DND-41 (cell line): ENCODE measurements at regions not wholly inside any gene's neighbourhood (a gene's known extent, or its start where the extent isn't known, plus 50 kb on each side); places are given as distances from the start of the nearest gene placed in this dataset.
A peak's percentile ranks its signal among the peaks of the same experiment; 100 is the strongest.

Experiments
- ATAC-seq: fragments of 200-7000 bp; cut with Tn5 transposase; 3 replicates; pipeline ENCODE4 v1.9.1; 2021; ENCODE audit warnings: low read depth; ENCODE audit not compliant: insufficient read depth
- DNase-seq: peaks from one replicate; pipeline ENCODE4 v3.0.0-alpha.2; 2020
- H2AFZ ChIP-seq: 2 replicates; pipeline ENCODE4 v1.6.0; 2012; ENCODE audit warnings: low read depth, low read length
- H3K27ac ChIP-seq: 2 replicates; pipeline ENCODE4 v1.5.1; 2012; ENCODE audit warnings: low read length, inconsistent platforms
- H3K27me3 ChIP-seq: fragments of 200-600 bp; sonication (generic); 2 replicates; pipeline ENCODE4 v1.6.0; 2012; ENCODE audit warnings: low read length, mild to moderate bottlenecking, inconsistent platforms; ENCODE audit not compliant: insufficient read depth, poor library complexity
- H3K36me3 ChIP-seq: 2 replicates; pipeline ENCODE4 v1.5.1; 2012; ENCODE audit warnings: low read length, inconsistent platforms; ENCODE audit not compliant: insufficient read depth
- H3K4me1 ChIP-seq: 2 replicates; pipeline ENCODE4 v1.5.1; 2012; ENCODE audit warnings: mild to moderate bottlenecking, low read length; ENCODE audit not compliant: insufficient read depth
- H3K4me2 ChIP-seq: 2 replicates; pipeline ENCODE4 v1.6.0; 2012; ENCODE audit warnings: mild to moderate bottlenecking, moderate library complexity, low read length, inconsistent platforms; ENCODE audit not compliant: insufficient read depth
- H3K4me3 ChIP-seq, 2 experiments: fragments of 200-600 bp in 1 of 2; shearing (Covaris generic) in 1 of 2; 2 replicates each; pipeline ENCODE4 v1.5.1; 2012 to 2016; ENCODE audit warnings: inconsistent platforms in 2 of 2, low read length in 2 of 2, mild to moderate bottlenecking in 2 of 2, low read depth in 1 of 2, moderate library complexity in 1 of 2
- H3K79me2 ChIP-seq: 2 replicates; pipeline ENCODE4 v1.6.0; 2012; ENCODE audit warnings: low read length, inconsistent platforms; ENCODE audit not compliant: insufficient read depth
- H3K9ac ChIP-seq: 2 replicates; pipeline ENCODE4 v1.6.0; 2012; ENCODE audit warnings: low read depth, mild to moderate bottlenecking, inconsistent platforms, low read length, moderate library complexity
- H3K9me3 ChIP-seq: 2 replicates; pipeline ENCODE4 v1.5.1; 2012; ENCODE audit warnings: low read length, moderate library complexity, mild to moderate bottlenecking, inconsistent platforms; ENCODE audit not compliant: insufficient read depth, severe bottlenecking
- H4K20me1 ChIP-seq: 2 replicates; pipeline ENCODE4 v1.6.0; 2012; ENCODE audit warnings: low read length; ENCODE audit not compliant: insufficient read depth
- CTCF ChIP-seq: IDR thresholded peaks from 2 replicates; pipeline ENCODE4 v1.5.1; 2012; ENCODE audit warnings: borderline replicate concordance, low read length, moderate library complexity, mild to moderate bottlenecking; ENCODE audit not compliant: poor library complexity, severe bottlenecking; ENCODE audit errors: extremely low read depth
- EZH2 ChIP-seq: IDR thresholded peaks from 3 replicates; pipeline ENCODE4 v1.6.1; 2012; ENCODE audit warnings: borderline replicate concordance, low read depth, mild to moderate bottlenecking, moderate library complexity, low read length, inconsistent platforms; ENCODE audit not compliant: severe bottlenecking

- Histone ChIP-seq H3K27me3 (no peaks in the 10 kb centered on the region), H2AFZ (no peak overlapping the region), H3K9me3 (no peaks in the 10 kb centered on the region), H3K27ac (no peak overlapping the region), H3K4me2 (no peak overlapping the region), H4K20me1 (no peaks in the 10 kb centered on the region), H3K36me3 (no peaks in the 10 kb centered on the region), H3K79me2 (no peaks in the 10 kb centered on the region), H3K9ac (no peak overlapping the region), H3K4me1 (peaks cover 10% of the 10 kb centered on the region; the same call in 1 of the 2 replicates), H3K4me3 (no peak overlapping the region)
- ATAC-seq, result peak; percentile 56; the same call in 1 of the 3 replicates
- TF ChIP-seq EZH2 (no peak), CTCF (no peak)
- no peak for DNase-seq
Observed at GRCh38 chr2:145026456-145027455, 506.8 kb upstream of the ZEB2 start.

DNA sequence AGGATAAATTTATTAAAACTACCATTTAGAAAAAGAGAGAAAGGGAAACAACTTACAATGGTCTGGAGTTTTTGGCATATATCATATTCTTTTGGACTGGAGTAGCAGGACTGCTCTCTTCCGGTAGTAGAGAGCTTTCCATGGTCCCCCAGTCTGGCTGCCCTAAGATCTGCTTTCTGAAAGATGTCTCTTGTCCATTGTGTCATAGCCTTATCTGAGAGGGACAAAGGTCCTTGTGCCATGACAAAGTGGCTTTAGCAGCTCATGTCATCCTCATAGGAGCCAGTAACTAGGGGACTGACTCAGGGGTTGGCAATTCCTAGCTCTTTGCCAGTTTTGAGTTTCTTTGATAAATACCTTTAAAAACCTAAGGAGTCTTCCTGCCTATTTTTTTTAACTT, 505.5 kb upstream of the ZEB2 start:
- H2AFZ ChIP-seq, result no peak overlapping the region
- ATAC-seq (no peak), DNase-seq (no peak)
- H3K79me2 ChIP-seq, result no peaks in the 10 kb centered on the region
- no peak overlapping the region for H3K4me3 ChIP-seq
- H3K27ac ChIP-seq, result no peak overlapping the region
- H4K20me1 ChIP-seq, result no peaks in the 10 kb centered on the region
- no peaks in the 10 kb centered on the region for H3K36me3 ChIP-seq
- H3K27me3 ChIP-seq, result no peaks in the 10 kb centered on the region
- TF ChIP-seq EZH2 (no peak), CTCF (no peak)
- H3K9me3 ChIP-seq, result no peaks in the 10 kb centered on the region
- no peak overlapping the region for H3K4me2 ChIP-seq
- no peak overlapping the region for H3K9ac ChIP-seq
- peaks cover 10% of the 10 kb centered on the region; the same call in 1 of the 2 replicates for H3K4me1 ChIP-seq

DNA sequence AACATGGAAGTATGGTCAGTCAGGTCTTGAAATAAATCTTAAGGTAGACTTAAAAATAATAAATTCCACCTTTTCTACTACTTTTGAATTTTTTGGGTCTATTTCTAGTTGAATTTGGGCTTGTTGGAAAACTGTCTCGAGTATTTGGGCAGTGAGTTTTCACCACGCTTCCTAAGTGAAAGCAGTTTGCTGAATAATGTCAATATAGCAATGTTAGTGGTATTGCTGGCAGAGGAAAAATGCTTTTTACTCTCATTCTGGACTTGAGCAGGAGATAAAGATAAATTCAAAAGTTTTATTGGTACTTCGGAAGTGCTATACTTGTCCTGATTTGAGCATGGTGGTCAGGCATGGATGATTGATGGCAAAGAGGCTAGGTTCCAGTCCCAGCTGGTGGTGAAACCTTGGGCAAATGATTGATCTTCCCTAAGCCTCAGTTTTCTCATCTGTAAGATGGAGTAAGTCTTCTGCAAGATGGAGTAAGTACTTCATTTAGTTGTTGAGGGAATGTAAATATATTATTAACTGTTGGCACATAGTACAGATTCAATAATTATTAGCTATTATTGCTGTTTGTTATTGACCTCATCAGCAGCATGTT, 503.5 kb upstream of the ZEB2 start:
- Histone ChIP-seq H3K4me1 (peaks cover 10% of the 10 kb centered on the region; the same call in 1 of the 2 replicates), H3K9ac (no peak overlapping the region), H3K36me3 (no peaks in the 10 kb centered on the region), H3K9me3 (no peaks in the 10 kb centered on the region), H3K4me3 (no peak overlapping the region), H3K27ac (no peak overlapping the region), H3K4me2 (no peak overlapping the region), H3K27me3 (no peaks in the 10 kb centered on the region), H2AFZ (no peak overlapping the region), H3K79me2 (no peaks in the 10 kb centered on the region), H4K20me1 (no peaks in the 10 kb centered on the region)
- ATAC-seq (no peak), DNase-seq (no peak)
- no peak for TF ChIP-seq EZH2
- TF ChIP-seq CTCF, result no peak
